Dedifferentiated amniotic fluid mesenchymal stem cell (primary cell): ENCODE measurements at regions not wholly inside any gene's neighbourhood (a gene's known extent, or its start where the extent isn't known, plus 50 kb on each side); places are given as distances from the start of the nearest gene placed in this dataset.

ENCODE experiments used
- DNase-seq: peaks from one replicate; pipeline ENCODE4 v3.0.0-alpha.2; 2016; ENCODE audit errors: extremely low spot score

DNA sequence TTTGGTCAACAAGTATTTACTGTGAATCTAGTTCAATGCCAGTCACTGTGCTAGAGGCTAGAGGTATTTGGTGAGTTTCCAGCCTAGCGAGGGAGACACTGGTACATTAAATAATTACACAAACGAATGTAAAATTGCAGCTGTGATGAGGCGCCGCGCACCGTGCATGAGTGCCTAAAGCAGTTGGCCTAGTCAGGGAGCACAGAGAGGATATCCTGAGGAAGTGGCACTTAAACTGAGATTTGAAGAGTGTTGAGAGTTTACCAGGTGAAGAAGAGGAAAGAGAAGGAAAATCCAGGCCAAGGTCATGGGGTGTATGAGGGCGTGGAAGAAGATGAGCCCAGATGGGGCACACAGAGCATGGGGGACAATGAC, 157.6 kb upstream of the NDUFV2 start:
- DNase-seq = no peak

DNA sequence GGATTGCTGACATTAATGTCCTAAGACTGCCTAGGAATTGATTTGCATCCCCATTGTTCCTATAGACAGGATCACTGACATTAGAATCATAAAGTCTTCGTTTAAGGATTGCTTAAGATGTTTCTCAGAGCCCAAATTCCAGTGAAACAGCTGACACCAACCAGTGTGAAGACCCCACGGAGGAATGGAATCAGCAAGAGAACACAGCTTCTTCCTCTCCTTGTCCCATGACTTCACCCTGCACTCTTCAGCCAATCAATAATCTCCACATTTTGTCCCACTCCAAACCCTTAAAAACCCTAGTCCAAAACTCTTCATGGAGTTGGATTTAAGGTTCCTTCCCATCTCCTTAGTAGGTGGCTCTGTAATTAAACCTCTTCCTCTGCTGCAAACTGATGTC, 157.0 kb upstream of the NDUFV2 start:
- DNase-seq = no peak

DNA sequence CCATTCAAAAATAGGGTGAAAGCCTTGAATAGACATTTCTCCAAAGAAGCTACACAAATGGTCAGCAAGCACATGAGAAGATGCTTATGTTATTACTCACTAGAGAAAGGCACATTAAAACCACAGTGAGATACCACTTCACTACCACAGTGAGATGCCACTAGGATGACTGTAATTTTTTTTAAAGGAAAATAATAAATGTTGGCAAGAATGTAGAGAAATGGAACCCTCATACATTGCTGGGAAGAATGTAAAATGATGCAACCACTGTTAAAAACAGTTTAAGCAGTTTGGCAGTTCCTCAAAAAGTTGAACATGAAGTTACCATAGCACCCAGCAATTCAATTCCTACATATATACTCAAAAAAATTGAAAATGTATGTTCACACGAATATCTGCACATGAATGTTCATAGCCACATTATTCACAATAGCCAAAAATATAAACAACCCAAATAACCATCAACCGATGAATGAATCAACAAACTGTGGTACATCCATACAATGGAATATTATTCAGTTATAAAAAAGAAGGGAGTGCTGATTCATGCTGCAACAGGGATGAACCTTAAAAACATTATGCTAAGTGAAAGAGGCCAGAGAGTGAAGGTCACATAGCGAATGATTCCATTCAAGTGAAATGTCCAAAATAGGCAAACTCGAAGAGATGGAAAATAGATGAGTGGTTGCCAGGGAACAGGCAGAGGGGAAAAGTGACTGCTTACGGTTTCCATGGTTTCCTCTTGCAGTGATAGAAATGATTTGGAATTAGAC, 156.2 kb upstream of the NDUFV2 start:
- peak; percentile 96 for DNase-seq

DNA sequence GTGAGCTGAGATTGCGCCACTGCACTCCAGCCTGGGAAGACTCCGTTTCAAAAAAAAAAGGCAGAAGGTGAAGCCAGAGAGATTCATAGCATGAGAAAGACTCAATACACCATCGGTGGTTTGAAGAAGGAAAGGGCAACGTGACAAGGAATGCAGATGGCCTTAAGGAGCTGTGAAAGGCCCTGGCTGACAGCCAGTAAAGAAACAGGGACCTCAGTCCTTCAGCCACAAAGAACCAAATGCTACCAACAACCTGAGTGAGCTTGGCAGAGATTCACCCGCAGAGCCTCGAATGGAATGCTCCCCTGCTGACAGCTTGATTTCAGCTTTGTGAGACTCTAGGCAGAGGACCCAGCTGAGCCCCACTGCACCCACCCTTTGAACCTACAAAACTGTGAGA, 154.9 kb upstream of the NDUFV2 start:
- no peak for DNase-seq

DNA sequence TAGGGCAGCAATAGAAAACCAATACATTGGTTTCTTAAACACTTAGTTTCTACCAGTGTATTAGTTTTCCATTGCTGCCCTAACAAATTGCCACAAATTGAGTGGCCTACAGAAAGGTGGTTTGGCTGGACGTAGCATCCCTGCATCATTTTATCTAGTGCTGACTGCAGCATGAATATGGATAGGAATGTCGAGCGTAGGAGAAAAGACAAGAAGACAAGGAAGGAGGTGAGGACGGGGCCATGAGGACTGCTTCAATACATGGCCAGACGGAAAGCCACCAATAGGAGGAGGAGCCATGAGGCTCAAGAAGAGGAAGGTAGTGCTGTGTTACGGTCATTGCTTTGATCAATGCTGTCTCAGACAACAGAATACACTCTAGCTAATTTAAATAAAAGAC, 154.5 kb upstream of the NDUFV2 start:
- DNase-seq = no peak

DNA sequence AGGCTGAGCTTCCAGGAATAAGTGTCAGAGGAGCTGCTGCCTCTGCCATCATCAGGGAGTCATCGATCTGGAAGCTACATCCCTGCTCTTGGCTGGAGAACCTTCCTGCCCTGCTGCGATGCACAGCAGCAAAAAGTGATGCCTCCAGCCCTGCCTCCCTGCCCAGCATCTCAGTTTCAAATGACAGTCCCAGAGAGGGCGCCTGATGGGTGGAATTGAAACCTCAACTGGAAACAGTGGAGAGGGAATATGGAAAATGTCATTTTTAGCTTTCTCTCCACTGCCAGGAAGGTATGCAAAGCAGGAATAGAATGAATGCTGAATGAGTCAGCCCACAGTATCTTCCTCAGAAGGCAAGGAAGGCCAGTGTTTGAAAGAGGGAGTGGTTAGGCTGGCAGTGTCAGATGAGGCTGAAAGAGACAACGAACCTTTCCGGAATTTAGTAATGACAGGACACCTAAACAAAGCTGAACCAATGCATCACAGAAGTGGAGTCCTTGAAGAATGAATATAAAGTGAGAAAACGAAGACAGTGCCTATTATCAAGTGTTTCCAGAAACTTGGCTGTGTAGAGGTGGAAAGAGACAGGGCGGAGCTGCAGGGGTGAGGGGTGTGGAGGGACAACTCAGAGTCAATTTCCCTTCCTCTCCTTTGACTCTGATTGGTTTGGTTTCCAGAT, 153.9 kb upstream of the NDUFV2 start:
- peak; percentile 86 for DNase-seq

DNA sequence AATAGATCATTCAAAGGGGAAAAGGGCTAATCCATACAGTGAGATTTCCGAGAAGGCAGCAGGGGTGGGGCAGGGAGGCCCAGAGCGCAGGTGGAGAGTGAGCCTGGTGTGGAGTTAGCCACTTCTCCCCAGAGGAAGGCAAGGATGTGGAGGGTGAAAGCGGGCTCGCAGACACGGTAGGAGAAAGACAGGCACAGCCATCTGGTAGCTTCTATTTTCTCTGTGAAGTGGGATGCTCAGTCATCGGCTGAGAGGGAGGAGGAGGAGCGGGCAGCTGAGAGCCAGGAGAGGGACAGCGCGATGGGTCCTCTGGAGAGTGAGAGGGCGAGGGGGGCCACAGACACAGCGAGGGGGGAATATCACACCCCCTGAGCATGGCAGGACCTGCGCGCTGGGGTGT, 153.3 kb upstream of the NDUFV2 start:
- DNase-seq = no peak

DNA sequence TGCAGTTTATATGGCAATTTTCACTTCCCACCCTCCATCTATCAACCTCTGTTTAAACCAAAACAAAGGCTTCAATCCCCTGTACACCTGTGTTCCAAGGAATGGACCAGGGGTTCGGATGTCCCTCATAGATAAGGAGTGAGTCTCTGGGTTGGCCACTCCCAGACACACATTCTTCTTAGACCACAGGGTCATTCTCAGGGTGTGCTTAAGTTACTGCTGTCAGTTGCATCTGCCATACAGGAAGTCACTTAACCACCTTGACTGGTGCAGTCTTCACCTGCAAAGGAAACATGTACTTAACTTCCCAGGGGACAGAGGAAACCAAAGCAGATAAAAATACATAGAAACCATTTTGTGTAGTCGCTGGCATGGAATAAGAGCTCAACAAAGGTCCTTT, 151.0 kb upstream of the NDUFV2 start:
- DNase-seq = no peak

DNA sequence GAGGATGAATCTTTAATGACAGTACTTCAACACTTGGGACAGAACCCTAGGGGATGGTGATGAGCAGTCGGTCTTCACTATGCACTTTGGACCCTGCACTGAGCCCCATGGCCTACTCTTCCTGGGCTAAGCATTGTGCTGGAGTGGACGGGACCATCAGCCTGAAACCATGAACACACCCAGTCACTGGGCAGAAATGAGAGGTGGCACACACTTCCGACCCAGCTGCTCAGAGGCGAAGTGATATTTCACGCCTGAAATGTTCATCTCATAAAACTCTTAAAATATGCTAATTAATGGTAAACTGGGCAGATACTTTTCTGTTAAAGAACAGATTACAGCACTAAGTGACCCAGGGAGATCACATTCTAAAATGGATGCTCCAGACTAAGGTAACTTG, 150.3 kb upstream of the NDUFV2 start:
- DNase-seq = no peak

DNA sequence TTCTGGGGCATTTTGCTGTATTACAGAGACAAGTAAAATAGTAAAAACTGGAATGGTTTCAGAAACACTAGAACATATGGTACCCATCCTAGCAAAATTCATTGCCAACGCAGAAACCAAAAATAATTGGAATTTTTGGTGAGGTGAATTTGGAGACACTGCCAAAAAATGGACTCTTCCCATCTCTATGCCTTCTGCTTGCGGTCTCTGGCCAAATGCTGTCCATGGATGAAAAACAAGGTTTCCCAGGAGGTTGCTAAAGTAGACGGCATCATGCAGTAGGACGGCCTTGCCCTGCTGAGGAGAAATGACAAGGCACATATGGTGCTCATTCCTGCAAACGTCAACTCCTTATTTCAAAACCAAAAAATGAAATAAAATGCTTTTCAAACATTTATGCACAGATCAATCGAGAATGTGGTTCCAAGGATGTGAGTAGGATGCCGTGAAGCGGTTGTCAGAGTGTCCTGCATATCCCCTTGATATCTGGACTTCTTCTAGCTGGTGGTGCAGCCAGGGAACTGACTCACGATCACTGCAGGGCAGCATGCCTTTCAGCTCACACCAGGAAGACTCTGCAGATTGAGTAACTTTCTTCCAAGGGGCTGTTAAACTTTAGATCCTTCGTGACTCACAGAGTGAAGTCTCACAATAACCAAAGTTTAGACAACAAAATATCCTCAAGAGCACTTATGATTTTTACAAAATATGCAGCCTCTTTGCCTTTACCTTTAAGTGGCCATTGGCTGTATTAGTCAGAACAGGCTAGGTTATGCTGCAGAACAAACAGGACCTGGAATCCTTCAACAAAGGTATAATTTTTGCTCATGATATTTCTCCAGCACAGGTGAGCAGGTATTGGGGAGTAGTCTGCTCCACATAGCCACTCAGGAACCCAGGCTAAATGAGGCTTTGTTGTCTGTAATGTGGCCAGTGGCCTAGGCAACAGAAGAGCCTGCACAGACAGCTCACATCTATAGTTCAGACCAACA, 149.4 kb upstream of the NDUFV2 start:
- peak; percentile 59 for DNase-seq

DNA sequence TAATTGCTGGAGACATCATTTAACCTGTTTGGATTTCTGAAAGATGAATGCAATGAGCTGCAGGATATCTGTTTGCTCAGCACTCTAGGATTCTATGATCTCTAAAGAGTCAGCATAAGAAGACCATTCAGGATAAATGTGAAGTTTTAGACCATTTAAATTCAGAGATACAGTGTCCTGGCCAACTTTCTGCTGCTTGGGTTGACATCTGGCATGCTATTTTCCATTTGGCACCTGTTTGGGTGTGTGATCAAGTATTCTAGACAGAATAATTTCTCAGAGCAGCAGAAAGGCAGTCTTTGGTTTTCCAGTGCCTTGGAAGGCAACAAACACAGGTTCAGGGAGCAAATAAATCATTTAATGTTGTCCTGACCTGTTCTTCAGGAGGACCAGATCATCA, 144.8 kb upstream of the NDUFV2 start:
- DNase-seq = no peak

DNA sequence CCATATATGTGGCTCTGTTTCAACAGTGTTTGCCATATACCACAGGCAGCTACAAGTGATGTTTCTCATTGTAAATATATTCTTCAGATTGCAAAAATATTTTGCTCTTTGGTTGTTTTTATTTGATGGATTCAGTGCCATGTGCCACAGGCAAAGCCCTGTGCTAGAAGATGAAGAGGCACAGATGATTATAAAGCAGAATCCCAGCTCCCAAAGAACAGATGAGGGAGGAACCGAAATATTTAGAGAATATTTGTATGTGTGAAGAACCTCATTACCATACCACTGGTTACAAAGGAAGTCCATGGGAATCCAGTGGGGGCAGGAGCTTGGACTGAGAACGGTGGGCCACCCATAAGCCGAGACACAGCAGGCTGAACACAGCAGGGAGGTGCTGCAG, 143.8 kb upstream of the NDUFV2 start:
- DNase-seq = no peak

DNA sequence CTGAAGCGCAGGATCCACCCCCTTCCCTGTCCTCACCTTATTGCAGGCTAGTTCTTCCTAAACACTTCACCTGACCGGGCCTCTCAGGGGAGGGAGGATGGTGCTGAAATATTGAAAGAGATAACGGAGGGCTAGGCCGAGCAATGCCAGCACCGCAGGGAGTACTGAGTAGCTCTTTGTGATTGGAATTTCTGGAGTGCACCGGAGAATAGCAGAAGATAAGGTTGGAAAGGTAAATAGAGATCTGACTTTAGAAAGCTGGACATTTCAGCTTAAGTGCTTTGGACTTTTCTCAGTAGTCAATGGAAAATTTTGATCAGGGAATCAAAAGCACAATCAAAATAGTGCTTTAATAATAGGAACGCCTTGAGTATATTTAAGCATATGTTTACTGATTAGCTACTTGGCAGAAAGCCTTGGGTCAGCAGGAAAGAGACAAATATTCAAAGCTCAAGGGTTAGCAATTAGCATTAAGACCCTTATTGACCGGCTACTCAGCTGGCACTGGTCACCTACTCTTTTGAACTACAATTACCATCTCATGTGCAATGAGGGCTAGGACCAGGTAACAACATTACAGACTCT, 142.9 kb upstream of the NDUFV2 start:
- DNase-seq = no peak

DNA sequence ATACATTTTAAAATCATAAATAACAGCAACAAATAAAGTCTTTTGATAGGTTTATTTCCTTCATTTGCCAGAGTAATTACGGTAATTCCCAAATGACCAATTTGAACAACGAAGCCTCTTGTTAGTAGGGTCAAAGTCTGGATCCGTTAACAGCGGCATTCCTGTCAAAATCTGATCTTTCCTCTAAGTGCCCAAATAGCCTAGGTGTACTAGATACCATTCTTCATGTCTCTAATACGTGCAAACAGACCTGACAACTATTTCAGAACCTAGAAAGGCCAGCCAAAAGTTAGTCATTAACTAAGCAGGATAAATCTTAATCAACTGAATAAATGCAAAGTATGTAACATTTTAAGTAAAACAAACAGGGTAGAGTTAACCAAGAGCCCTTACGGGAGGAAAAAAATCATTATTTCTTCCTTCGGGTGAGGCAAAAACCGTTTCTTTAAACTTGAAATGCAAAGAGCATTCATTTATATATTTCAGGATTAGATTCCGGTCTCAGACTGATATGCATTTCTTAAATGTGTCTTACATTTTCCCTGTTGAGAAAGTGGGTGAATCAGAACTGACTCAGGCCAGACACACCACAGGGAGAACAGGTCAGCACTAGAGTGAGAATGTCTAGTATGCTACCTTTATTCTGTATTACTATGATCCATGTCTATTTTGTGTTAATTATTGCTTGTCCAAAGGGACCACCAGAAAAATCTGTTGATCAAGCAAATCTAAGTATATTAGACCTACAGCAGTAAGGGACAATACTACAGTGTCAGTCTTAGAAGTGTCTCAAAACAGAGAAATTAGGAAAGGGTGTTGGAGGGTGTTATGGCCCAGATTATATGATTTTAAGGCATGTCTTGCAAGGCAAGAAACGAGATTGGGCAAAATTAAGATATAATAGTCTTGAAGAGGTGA, 141.5 kb upstream of the NDUFV2 start:
- DNase-seq = peak; percentile 43

DNA sequence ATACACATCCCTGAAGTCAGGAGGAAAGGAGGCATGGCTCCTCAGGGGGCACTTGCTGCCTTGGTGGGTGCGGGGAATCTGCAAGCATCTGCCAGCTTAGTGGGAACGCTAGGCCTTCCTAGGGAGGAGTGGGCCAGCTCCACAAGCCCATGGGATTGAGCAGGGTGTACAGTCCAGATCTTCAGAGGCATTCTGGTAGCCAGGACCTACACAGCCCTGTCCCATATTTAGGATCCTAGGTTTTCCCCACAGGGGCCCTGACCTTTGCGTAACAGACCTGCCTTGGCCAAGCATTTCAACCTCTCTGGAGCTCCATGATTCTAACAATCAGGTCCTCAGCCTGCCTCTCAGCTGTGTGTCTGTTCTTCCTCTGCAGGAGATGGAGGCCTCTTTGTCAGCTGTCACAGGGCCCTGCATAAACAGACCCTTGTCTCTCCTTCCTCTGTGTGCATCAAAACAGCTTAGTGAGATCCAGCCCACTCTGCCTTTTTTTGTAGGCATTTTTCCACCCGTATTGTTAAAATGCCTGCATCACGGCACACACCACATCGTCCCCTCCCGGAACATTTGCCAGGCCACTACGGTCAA, 140.2 kb upstream of the NDUFV2 start:
- no peak for DNase-seq

DNA sequence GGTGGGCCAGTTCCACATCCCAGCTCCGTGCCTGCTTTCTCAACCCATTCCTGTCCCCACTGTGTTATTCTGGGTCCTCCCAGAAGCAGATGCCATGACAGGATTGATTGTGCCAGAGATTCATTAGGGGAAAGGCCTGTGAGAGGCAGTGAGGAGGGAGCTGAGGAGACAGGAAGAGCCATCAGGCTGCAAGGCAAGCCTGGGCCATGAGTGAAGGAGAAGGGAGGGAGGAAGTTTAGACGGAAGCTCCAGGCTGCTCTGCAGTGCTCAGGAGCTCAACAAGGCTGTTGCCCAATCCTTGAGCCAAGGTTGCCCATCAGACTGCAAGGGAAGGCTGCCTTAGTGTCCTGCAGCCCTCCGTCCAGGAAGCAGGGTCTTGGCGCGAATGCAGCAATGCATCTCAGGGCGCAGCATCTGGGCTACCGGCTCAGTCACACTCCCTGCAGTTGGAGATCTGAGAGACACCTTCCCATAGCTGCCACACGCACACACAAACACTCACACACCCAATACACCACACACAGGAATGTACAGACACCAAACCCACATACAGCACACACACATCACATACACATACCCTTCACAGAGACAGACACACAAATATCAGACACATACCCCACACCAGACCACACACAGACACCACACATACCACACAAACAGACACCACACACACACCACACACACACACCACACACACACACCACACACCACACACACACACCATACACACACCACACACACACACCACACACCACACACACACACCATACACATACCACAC, 139.5 kb upstream of the NDUFV2 start:
- no peak for DNase-seq

DNA sequence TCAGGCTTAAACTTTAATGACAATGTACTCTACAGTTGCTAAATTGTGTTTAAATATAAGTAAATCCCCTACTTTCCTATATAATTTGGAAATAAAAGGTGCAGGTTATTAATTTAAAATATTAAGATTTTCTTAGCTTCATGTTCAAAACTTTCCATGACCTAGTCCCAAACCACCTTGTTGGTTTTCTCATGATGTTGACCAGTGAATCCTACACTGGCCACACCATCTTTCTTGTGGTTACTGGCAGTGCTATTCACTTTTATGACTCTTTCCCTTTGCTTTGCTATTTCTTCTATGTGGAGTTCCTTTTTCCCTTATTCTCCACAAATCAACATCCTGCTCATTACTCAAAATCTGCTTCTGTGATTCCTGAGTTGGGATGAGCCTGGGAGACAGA, 138.6 kb upstream of the NDUFV2 start:
- no peak for DNase-seq

DNA sequence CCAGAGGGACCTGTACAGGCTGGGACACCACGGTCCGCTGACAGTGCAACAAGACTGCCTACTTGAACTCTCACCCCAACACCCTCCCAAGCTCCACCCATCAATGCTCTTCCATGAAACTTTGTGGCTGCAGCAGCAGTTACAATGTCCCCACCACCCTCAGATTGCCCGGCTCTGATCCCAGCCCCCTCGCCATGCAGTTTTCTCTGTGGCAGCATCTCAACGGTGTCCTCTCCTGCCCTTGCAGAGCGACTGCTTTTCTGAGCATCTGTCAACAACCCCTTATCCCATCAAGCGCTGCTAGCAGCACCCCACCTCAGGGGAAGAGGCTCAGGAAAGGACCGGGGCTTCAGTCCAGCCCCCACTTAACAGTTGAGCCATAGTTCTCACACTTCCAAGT, 137.1 kb upstream of the NDUFV2 start:
- no peak for DNase-seq

DNA sequence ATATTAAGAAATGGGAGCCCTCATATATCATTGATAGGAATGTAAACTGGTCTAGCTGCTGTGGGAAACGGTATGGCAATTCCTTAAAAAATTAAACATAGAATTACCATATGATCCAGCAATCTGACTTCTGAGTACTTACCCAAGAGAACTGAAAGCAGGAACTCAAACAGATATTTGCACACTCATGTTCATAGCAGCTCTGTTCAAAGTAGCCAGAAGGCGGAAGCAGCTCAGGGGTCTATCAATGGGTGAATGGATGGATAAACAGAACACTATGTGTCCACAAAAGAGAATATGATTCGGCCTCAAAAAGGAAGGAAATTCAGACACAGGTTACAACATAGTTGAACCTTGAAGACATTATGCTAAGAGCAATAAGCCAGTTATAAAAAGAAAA, 135.7 kb upstream of the NDUFV2 start:
- DNase-seq = no peak

DNA sequence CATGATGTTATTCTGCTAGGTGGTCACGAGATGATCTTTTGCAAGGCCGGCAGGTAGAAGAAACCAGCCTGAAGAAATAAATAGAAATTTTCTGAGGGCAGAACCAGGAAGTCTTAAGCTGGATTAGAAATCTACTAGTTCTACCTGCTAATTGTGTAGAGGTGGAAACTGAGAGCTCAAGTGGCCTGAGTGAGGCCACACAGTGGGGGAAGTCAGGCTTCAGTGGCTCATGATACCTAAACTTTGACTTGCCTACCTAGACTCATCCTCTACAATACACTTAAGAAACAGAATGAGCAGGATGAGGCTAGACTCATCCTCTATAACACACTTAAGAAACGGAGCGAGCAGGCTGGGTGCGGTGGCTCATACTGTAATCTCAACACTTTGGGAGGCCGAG, 134.9 kb upstream of the NDUFV2 start:
- no peak for DNase-seq
